ENCODE measurements at regions not wholly inside any gene's neighbourhood (a gene's known extent, or its start where the extent isn't known, plus 50 kb on each side); places are given as distances from the start of the nearest gene placed in this dataset.

- TF ChIP-seq CTCF (IDR thresholded peaks at IDR 0.05 in 8 of 11, conservative IDR thresholded peaks at IDR 0.05 in 3 of 11), result no peak
- no peak for TF ChIP-seq POLR2AphosphoS5 (IDR thresholded peaks at IDR 0.05)
- TF ChIP-seq POLR2A (IDR thresholded peaks at IDR 0.05), result no peak
- DNase-seq, result no peak
Observed at GRCh38 chr10:47077941-47078340, 166.7 kb downstream of the PTPN20 start.

GRCh38 chr10:47078393-47079203 lies 167.4 kb downstream of the PTPN20 start:
- H3K9me3 ChIP-seq, result no peaks in the 10 kb centered on the region
- WGBS, 5 donors, result 82 to 93% (median 86%) methylated on average over 7 to 8 of the region's 8 CpGs
- no peak for DNase-seq
- intact Hi-C loops (cut with DNase I; ENCODE audit: low total_unique reads), result no loop called here
- no peak for TF ChIP-seq POLR2A (IDR thresholded peaks at IDR 0.05)
- H3K4me3 ChIP-seq, result no peak overlapping the region
- peaks cover 0 to 17% (median 0%) of the 10 kb centered on the region in 7 donors for H3K27me3 ChIP-seq (replicated peaks in 1 of 7)
- H3K27ac ChIP-seq, result no peak overlapping the region
- H3K36me3 ChIP-seq, result no peaks in the 10 kb centered on the region
- no peaks in the 10 kb centered on the region for H3K4me1 ChIP-seq

More at GRCh38 chr10:47077941-47078340, 166.7 kb downstream of the PTPN20 start:
- WGBS, 5 donors, result 75 to 97% (median 92%) methylated on average over 8 of the region's 8 CpGs
- Histone ChIP-seq H3K36me3 (no peaks in the 10 kb centered on the region), H3K4me3 (no peak overlapping the region), H3K27me3 (replicated peaks in 1 of 7) (peaks cover 0 to 17% (median 0%) of the 10 kb centered on the region in 7 donors), H3K27ac (no peak overlapping the region), H3K4me1 (no peaks in the 10 kb centered on the region), H3K9me3 (no peaks in the 10 kb centered on the region)
- intact Hi-C loops (cut with DNase I; ENCODE audit: low total_unique reads), result no loop called here

GRCh38 chr10:47079204-47079580 lies 168.0 kb downstream of the PTPN20 start:
- 64 to 75% (median 66%) methylated on average over 3 of the region's 3 CpGs for WGBS, 5 donors
- no peak for TF ChIP-seq CTCF (IDR thresholded peaks at IDR 0.05 in 8 of 11, conservative IDR thresholded peaks at IDR 0.05 in 3 of 11)
- TF ChIP-seq POLR2AphosphoS5 (IDR thresholded peaks at IDR 0.05), result no peak
- no peak for TF ChIP-seq POLR2A (IDR thresholded peaks at IDR 0.05)
- Histone ChIP-seq H3K4me1 (no peaks in the 10 kb centered on the region), H3K27ac (no peak overlapping the region), H3K36me3 (no peaks in the 10 kb centered on the region), H3K4me3 (no peak overlapping the region), H3K27me3 (replicated peaks in 1 of 7) (peaks cover 0 to 17% (median 0%) of the 10 kb centered on the region in 7 donors), H3K9me3 (no peaks in the 10 kb centered on the region)
- no peak for DNase-seq
- intact Hi-C loops (cut with DNase I; ENCODE audit: low total_unique reads), result no loop called here

GRCh38 chr10:47081264-47081663 lies 170.0 kb downstream of the PTPN20 start:
- 31 to 41% (median 38%) methylated on average over 4 of the region's 4 CpGs for WGBS, 5 donors
- Histone ChIP-seq H3K9me3 (no peaks in the 10 kb centered on the region), H3K36me3 (no peaks in the 10 kb centered on the region), H3K27me3 (replicated peaks in 1 of 7) (peaks cover 0 to 17% (median 0%) of the 10 kb centered on the region in 7 donors), H3K4me3 (no peak overlapping the region), H3K27ac (no peak overlapping the region), H3K4me1 (no peaks in the 10 kb centered on the region)
- intact Hi-C loops (cut with DNase I; ENCODE audit: low total_unique reads), result no loop called here
- TF ChIP-seq POLR2A (IDR thresholded peaks at IDR 0.05) (no peak), CTCF (IDR thresholded peaks at IDR 0.05 in 8 of 11, conservative IDR thresholded peaks at IDR 0.05 in 3 of 11) (no peak), POLR2AphosphoS5 (IDR thresholded peaks at IDR 0.05) (no peak)
- no peak for DNase-seq

All from spleen (tissue), 11 donors.